COR-L47 (cell line): ENCODE measurements at regions not wholly inside any gene's neighbourhood (a gene's known extent, or its start where the extent isn't known, plus 50 kb on each side); places are given as distances from the start of the nearest gene placed in this dataset.

Source experiments
- DNase-seq: peaks from one replicate; lab custom pipeline; 2025; lab: John Stamatoyannopoulos, UW

GRCh38 chr6:110033101-110033500, 55.0 kb downstream of the GPR6 start:
- DNase-seq = no peak

- DNase-seq = no peak
These were observed 55.9 kb downstream of the GPR6 start for GRCh38 chr6:110033749-110034666.

DNA sequence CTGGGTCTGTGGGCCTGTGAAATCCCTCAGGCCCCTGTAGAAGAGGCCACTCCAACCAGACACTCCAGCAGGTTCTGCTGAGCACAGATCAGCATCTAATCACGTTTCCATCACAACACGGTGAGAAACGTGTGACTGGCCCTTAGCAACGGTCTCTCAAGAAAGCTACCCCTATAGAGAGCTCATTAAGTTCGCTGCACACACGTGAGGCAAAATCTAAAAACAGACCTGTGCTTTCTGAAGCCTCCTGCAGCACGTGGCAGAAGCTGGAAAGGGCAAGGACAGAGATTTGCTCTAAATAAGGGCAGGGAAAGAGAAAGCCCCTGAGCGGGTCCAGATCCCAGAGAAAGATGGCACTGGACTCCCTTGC, 56.5 kb downstream of the GPR6 start:
- no peak for DNase-seq

DNA sequence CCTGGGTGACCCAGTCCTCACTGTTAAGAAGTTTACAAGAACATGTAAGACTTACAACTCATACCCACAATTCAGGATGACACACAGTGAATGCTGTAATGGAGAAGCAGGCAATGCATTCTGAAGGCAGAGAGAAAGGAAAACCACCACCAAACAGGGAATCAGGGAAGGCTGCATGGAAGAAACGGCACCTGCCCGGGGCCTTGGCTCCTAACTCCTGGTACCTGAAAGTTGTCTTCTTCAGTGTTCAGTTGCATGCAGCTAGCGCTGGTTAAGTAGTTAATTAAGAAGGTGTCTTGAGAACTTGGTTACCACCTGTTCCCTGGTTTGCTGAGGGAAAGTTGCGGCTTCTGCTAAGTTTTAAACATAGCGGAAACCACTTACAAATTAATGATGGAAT, 57.2 kb downstream of the GPR6 start:
- no peak for DNase-seq

DNA sequence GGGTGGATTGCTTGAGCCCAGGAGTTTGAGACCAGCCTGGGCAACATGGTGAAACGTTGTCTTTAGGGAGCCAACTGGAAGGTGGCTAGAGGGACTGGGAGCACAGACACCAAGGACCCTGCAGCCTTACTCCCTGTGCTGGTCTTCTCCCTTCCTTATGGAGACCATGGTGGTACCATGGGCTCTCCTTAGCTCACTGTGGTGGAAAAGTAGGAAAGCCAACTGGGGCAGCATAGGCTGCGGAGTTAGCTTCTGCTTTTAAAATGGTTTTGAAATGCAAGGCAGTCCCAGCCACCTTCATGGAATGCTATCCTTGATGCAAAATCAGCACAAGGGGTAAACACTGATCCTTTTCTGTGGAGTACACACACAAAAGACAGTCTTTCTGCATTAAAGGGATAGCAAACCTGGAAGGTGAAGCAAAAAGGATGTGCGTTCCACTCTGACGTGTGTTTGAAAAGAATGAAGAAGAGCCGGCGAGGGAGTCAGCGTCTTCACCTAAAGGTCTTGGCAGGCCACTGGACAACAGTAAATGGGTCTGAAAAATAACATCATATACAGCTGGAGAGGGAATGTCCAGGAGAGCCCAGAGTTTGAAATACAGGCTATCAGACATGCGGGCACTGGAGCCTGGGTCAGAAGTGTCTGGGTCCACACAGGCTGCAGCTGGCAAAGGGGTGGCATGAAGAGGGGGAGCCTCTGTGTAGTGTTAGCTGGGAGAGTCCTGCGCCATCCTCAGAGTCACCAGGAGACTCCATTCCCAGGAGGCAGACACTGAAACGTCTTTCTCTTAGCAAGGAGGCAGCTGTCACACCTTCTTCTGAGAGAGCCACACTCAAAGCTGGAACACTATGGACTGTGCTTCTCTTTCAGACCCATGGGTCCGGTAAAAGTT, 58.5 kb downstream of the GPR6 start:
- no peak for DNase-seq

DNA sequence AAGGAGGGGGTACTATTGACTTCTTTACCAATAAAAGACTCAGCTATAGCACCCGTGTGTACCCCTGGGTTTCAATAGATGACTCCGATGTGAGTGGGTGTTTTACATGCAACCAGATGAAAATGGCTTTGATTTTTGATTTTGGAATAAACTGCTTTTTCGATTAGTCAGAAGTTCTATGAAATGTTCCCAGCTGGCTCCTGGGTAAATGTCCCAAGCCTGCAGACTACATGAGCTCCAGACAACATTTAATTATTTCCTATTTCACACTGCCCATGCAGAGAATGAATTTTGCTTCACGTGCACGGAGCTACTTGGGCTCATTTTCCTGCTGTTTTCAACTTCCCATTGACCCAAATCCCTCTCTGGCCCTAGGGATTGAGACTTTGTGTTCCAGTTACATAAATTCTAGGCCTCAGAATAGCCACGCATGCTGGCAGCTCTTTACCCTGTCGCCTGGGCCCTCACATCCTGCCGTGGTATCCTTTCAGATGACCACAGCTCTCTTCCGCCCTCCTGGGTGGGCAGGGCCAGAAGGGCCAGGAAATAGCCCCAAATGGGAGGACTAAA, 59.7 kb downstream of the GPR6 start:
- DNase-seq = no peak

GRCh38 chr6:110039364-110039980, 61.4 kb downstream of the GPR6 start:
- DNase-seq = peak; percentile 72

GRCh38 chr6:110039981-110040383, 61.9 kb downstream of the GPR6 start:
- no peak for DNase-seq

- no peak for DNase-seq
These were observed 62.6 kb downstream of the GPR6 start for GRCh38 chr6:110040716-110041115.

GRCh38 chr6:110041126-110041525, 63.0 kb downstream of the GPR6 start:
- no peak for DNase-seq

DNA sequence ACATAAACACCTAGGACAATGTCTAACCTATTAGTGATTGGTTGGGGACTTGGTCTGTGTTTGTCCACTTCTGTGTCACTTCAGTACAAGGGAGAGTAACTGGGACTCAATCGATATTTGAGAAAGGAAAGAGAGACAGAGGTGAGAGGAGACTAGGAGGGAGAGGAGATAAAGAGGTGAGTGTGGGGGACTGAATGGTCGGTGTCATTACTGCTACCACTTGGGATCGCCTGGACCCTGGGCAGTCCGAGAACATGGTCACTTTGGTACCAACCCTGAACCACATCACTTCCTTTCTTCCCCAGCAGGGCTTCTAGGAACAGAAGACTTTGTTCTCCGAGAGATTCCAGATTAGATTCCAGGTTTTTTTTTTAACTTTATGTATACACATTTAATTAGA, 63.7 kb downstream of the GPR6 start:
- no peak for DNase-seq

GRCh38 chr6:110042670-110043296, 64.7 kb downstream of the GPR6 start:
- DNase-seq = no peak

- no peak for DNase-seq
These were observed 65.4 kb downstream of the GPR6 start for GRCh38 chr6:110043366-110043994.

DNA sequence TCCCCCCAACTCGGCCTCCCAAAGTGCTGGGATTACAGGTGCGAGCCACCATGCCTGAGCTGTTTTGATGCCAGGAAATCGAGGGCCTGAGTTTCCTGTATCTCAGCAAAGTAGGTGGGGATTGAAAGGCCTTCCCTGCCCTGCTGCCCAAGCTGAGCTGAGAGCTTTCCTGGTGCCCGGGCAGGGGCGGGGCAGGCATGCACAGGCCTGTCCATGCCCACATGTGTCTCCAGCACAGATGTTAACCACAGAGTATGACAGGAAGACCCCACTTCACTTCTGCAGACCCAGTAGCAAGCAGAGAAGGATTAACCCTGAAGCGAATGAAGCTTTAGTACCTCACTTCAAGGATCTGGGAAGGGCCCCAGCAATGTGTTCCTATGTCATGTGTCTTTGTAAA, 66.0 kb downstream of the GPR6 start:
- DNase-seq = no peak

DNA sequence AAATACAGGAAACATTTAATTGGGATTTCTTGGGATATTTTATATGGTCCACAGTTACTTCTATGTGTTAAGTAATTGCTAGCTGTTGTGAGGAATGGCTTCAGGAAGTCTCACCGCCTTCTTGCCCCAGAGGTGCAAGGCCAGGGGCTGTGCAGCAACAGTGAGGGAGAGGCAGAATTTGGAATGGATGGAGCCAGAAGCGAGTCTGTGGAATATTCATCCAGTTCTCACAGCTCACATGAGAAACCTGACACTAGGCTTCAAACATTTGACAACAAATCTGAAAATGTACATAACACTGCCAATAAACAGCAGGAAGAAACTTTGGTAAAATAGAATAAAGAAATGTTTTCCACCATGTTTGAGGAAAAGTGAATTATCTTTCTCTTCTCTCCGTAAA, 66.5 kb downstream of the GPR6 start:
- no peak for DNase-seq

- DNase-seq = no peak
These were observed 70.2 kb downstream of the GPR6 start for GRCh38 chr6:110048221-110048875.

- DNase-seq = no peak
These were observed 71.8 kb downstream of the GPR6 start for GRCh38 chr6:110049696-110050439.
